ENCODE measurements at regions not wholly inside any gene's neighbourhood (a gene's known extent, or its start where the extent isn't known, plus 50 kb on each side); places are given as distances from the start of the nearest gene placed in this dataset.

DNA sequence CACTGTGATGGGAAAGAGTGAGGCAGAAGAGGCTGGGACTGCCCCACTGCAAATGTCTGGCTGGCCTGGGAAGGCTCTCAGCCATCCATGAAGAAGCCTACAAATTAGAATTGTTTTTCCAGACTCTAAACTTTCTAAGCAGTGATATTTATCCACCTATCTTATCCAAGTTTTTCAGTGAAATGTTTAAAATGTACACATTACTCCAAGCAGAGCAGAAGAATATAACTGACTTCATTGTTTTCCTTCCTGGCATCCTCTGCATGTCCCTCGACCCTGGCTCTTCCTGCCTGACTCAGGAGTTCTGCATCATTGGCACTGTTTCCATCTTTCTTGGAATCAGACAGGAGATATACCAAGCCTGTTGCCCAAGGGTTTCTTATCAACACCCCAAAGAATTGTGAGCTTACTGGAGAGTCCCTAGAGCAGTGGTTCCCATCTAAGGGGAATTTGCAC, 401.5 kb upstream of the PROK2 start:
- DNase-seq, result no peak
- H3K9me3 ChIP-seq (ENCODE audit: control insufficient read depth, low read length), result no peaks in the 10 kb centered on the region
- WGBS, 2 experiments (ENCODE audit: insufficient coverage in 1 of 2, insufficient read length in 1 of 2), result 86 to 89% methylated on average over 1 of the region's 1 CpG
- no peaks in the 10 kb centered on the region for H3K36me3 Mint-ChIP-seq (ENCODE audit: low read depth)
- H3K4me3 Mint-ChIP-seq, result no peak overlapping the region
- TF ChIP-seq, protein P1, sequence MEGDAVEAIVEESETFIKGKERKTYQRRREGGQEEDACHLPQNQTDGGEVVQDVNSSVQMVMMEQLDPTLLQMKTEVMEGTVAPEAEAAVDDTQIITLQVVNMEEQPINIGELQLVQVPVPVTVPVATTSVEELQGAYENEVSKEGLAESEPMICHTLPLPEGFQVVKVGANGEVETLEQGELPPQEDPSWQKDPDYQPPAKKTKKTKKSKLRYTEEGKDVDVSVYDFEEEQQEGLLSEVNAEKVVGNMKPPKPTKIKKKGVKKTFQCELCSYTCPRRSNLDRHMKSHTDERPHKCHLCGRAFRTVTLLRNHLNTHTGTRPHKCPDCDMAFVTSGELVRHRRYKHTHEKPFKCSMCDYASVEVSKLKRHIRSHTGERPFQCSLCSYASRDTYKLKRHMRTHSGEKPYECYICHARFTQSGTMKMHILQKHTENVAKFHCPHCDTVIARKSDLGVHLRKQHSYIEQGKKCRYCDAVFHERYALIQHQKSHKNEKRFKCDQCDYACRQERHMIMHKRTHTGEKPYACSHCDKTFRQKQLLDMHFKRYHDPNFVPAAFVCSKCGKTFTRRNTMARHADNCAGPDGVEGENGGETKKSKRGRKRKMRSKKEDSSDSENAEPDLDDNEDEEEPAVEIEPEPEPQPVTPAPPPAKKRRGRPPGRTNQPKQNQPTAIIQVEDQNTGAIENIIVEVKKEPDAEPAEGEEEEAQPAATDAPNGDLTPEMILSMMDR (conservative IDR thresholded peaks at IDR 0.05), result no peak
- peaks cover 5% of the 10 kb centered on the region for H3K27me3 Mint-ChIP-seq (ENCODE audit: insufficient read depth)
- H3K27ac ChIP-seq (ENCODE audit: low read depth, low read length), result no peak overlapping the region
- H3K36me3 ChIP-seq (ENCODE audit: control insufficient read depth, insufficient read depth, low read length), result no peaks in the 10 kb centered on the region
- H3K4me1 Mint-ChIP-seq, result peaks cover 5% of the 10 kb centered on the region
- no peak overlapping the region for H3K9ac ChIP-seq (ENCODE audit: extremely low read depth, low read length, poor library complexity, severe bottlenecking)
- H3K27ac Mint-ChIP-seq, result no peak overlapping the region
- no peaks in the 10 kb centered on the region for H3K27me3 ChIP-seq (ENCODE audit: control insufficient read depth, insufficient read depth, low read length, poor library complexity, severe bottlenecking)
- H3K9me3 Mint-ChIP-seq, result no peaks in the 10 kb centered on the region
- no peak overlapping the region for H3K4me3 ChIP-seq (ENCODE audit: low read length)
- H3K4me1 ChIP-seq (ENCODE audit: control insufficient read depth, insufficient read depth, low read length), result no peaks in the 10 kb centered on the region

DNA sequence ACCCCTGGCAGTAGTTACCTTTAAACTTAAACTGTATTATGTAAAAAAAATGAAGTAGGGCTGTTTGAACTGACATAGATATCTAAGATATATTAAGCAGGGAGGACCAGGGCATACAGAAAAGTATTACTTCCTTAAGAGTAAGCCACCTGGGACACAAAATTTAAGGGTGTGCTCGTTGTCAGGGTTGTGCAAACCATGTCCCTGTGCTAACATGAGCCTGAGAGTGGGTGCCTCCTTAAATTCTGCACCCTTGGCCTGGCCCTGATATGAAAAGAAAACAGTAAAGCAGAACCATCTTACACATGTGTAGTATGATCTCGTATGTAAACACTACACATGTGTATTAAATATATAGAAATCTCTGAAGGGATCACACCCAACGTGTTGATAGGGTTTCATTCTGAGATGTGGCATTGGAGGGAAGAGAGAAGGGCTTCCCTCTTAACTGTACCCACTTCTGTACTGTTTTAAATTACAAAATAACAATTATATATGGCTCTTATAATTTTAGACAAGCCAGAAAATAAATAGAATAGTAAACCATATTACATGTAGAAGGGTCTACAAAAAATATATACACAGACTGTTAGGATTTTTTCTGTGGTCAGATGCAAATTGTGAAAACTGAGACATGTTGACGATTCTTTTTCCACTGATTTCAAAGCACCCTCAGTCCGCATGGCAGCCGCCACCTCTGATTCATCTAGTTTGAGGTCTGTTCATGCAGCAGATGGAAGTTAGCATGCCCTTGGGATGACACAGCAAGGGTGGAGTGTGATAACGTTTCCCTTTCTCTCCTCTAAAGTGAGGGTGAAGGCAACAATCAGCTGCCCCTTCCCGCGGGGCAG, 400.8 kb upstream of the PROK2 start:
- TF ChIP-seq, protein P1 (conservative IDR thresholded peaks at IDR 0.05), result no peak
- Histone ChIP-seq H3K9me3 (ENCODE audit: control insufficient read depth, low read length) (no peaks in the 10 kb centered on the region), H3K27me3 (ENCODE audit: control insufficient read depth, insufficient read depth, low read length, poor library complexity, severe bottlenecking) (no peaks in the 10 kb centered on the region), H3K4me3 (ENCODE audit: low read length) (no peak overlapping the region), H3K9ac (ENCODE audit: extremely low read depth, low read length, poor library complexity, severe bottlenecking) (no peak overlapping the region), H3K27ac (ENCODE audit: low read depth, low read length) (no peak overlapping the region), H3K36me3 (ENCODE audit: control insufficient read depth, insufficient read depth, low read length) (no peaks in the 10 kb centered on the region), H3K4me1 (ENCODE audit: control insufficient read depth, insufficient read depth, low read length) (no peaks in the 10 kb centered on the region)
- peaks cover 5% of the 10 kb centered on the region for H3K27me3 Mint-ChIP-seq (ENCODE audit: insufficient read depth)
- H3K4me1 Mint-ChIP-seq, result peaks cover 5% of the 10 kb centered on the region
- H3K4me3 Mint-ChIP-seq, result no peak overlapping the region
- 78% methylated on average over 6 to 7 of the region's 9 CpGs for WGBS, 2 experiments (ENCODE audit: insufficient coverage in 1 of 2, insufficient read length in 1 of 2)
- H3K27ac Mint-ChIP-seq, result no peak overlapping the region
- H3K9me3 Mint-ChIP-seq, result no peaks in the 10 kb centered on the region
- DNase-seq, result no peak
- H3K36me3 Mint-ChIP-seq (ENCODE audit: low read depth), result no peaks in the 10 kb centered on the region

DNA sequence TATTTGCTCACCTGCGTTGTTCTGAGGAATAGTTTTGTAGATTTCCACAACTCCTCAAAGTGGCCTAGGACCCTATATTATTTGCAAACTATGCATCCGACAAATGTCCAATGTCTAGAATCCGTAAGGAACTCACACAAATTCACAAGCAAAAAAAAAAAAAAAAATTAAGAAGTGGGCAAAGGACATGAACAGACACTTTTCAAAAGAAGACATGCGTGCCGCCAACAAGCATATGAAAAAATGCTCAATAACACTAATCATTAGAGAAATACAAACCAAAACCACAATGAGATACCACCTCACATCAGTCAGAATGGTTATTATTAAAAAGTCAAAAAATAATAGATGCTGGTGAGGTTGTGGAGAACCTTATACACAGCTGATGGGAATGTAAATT, 398.5 kb upstream of the PROK2 start:
- Histone ChIP-seq H3K36me3 (ENCODE audit: control insufficient read depth, insufficient read depth, low read length) (no peaks in the 10 kb centered on the region), H3K4me3 (ENCODE audit: low read length) (no peak overlapping the region), H3K27me3 (ENCODE audit: control insufficient read depth, insufficient read depth, low read length, poor library complexity, severe bottlenecking) (no peaks in the 10 kb centered on the region), H3K9ac (ENCODE audit: extremely low read depth, low read length, poor library complexity, severe bottlenecking) (no peak overlapping the region), H3K27ac (ENCODE audit: low read depth, low read length) (no peak overlapping the region), H3K9me3 (ENCODE audit: control insufficient read depth, low read length) (no peaks in the 10 kb centered on the region), H3K4me1 (ENCODE audit: control insufficient read depth, insufficient read depth, low read length) (peaks cover 5% of the 10 kb centered on the region)
- no peaks in the 10 kb centered on the region for H3K36me3 Mint-ChIP-seq (ENCODE audit: low read depth)
- WGBS, 2 experiments (ENCODE audit: insufficient coverage in 1 of 2, insufficient read length in 1 of 2), result 98% methylated on average over 5 of the region's 5 CpGs; no CpG with 5 or more reads in 1 of the 2 experiments
- H3K27ac Mint-ChIP-seq, result no peak overlapping the region
- H3K9me3 Mint-ChIP-seq, result no peaks in the 10 kb centered on the region
- no peak overlapping the region for H3K4me3 Mint-ChIP-seq
- DNase-seq, result no peak
- peaks cover 5% of the 10 kb centered on the region for H3K27me3 Mint-ChIP-seq (ENCODE audit: insufficient read depth)
- TF ChIP-seq, protein P1 (conservative IDR thresholded peaks at IDR 0.05), result no peak
- H3K4me1 Mint-ChIP-seq, result peaks cover 11% of the 10 kb centered on the region
